Thoracic aorta (tissue), 2 donors: ENCODE measurements at regions not wholly inside any gene's neighbourhood (a gene's known extent, or its start where the extent isn't known, plus 50 kb on each side); places are given as distances from the start of the nearest gene placed in this dataset.

Experiments used
- ATAC-seq: fragments of 150-250 bp; one replicate; pipeline ENCODE4 v1.8.0; 2017; ENCODE audit warnings: low read depth; ENCODE audit not compliant: insufficient number of reproducible peaks, low FRiP score
- DNase-seq: peaks from one replicate; pipeline ENCODE4 v3.0.0-alpha.2; 2020; ENCODE audit warnings: low spot score
- H3K27ac ChIP-seq, 2 donors: fragments of 200-600 bp; sonication (generic); 1 replicate in 1 of 2; 2 replicates in 1 of 2; pipeline ENCODE4 v1.5.1; 2016; ENCODE audit warnings: mild to moderate bottlenecking in 2 of 2, moderate library complexity in 2 of 2
- H3K27me3 ChIP-seq: fragments of 200-600 bp; sonication (generic); replicated peaks from 2 replicates; pipeline ENCODE4 v1.6.0; 2016; ENCODE audit warnings: mild to moderate bottlenecking; ENCODE audit not compliant: insufficient read depth
- H3K36me3 ChIP-seq: fragments of 200-600 bp; sonication (generic); one replicate; pipeline ENCODE4 v1.5.1; 2016
- H3K4me1 ChIP-seq, 2 donors: fragments of 200-600 bp; sonication (generic); 1 replicate in 1 of 2; 2 replicates in 1 of 2; pipeline versions ENCODE4 v1.5.1 to v1.6.0; 2016; ENCODE audit warnings: low read depth in 2 of 2, mild to moderate bottlenecking in 1 of 2; ENCODE audit not compliant: control insufficient read depth in 1 of 2
- H3K4me3 ChIP-seq: fragments of 200-600 bp; sonication (generic); 2 replicates; pipeline ENCODE4 v1.5.1; 2016; ENCODE audit warnings: mild to moderate bottlenecking
- H3K9me3 ChIP-seq: fragments of 200-600 bp; sonication (generic); 2 replicates; pipeline ENCODE4 v1.5.1; 2016
- CTCF ChIP-seq: fragments of 200-600 bp; sonication (generic); IDR thresholded peaks from one replicate; pipeline ENCODE4 v1.5.1; 2019; ENCODE audit warnings: antibody characterized with exemption

DNA sequence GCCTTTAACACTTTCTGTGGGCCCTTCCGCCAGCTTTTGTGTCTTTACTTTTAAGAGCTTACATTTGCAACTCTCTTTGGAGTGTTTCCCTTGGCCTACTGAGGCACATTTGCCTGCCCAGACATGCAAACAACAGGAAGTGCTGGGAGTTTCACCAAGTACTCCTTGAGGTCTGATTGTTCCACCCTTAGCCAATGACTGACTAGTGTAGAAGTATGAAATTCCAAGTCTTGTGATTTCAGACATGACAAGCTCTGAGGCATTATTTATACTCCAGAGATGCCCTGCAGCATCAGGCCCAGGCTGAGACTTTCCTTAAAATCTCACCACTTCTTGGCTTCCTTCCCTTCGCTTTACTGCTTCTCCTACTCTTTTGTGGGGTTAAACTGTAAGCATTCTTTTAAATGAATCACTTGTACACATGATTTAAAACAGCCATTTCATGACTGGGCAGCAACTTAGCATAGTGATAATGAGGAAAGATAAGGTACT lies 174.1 kb downstream of the SLC6A15 start:
- Histone ChIP-seq H3K4me3 (no peak overlapping the region), H3K27ac (no peak overlapping the region), H3K4me1 (no peaks in the 10 kb centered on the region), H3K36me3 (no peaks in the 10 kb centered on the region), H3K9me3 (no peaks in the 10 kb centered on the region), H3K27me3 (no peaks in the 10 kb centered on the region)
- DNase-seq = no peak
- TF ChIP-seq CTCF = no peak
- no peak for ATAC-seq

DNA sequence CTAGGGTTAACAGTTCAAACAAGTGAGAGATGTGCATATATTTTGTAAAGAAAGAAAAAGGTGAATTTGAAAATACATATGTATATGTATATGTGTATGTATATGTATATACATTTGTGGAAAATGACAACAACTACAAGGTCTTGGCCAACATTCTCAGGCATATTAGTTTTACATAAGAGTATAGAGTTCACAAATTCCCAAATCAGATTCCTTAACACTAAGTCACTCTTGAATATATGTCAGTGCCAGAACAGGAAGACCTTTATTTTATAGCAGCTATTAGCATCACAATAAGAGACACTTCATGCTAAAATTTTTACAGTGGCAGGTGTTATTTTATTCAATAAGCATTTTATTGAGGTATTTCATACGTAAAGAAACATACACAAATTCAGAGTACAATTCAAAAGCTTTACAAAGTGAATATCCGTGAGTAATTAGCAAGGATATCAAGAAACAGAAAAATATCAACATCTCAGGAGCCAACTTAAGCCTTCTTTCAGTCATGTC lies 179.7 kb downstream of the SLC6A15 start:
- Histone ChIP-seq H3K27me3 (no peaks in the 10 kb centered on the region), H3K36me3 (no peaks in the 10 kb centered on the region), H3K9me3 (no peaks in the 10 kb centered on the region), H3K27ac (no peak overlapping the region), H3K4me3 (no peak overlapping the region), H3K4me1 (no peaks in the 10 kb centered on the region)
- DNase-seq (no peak), ATAC-seq (no peak)
- no peak for TF ChIP-seq CTCF

DNA sequence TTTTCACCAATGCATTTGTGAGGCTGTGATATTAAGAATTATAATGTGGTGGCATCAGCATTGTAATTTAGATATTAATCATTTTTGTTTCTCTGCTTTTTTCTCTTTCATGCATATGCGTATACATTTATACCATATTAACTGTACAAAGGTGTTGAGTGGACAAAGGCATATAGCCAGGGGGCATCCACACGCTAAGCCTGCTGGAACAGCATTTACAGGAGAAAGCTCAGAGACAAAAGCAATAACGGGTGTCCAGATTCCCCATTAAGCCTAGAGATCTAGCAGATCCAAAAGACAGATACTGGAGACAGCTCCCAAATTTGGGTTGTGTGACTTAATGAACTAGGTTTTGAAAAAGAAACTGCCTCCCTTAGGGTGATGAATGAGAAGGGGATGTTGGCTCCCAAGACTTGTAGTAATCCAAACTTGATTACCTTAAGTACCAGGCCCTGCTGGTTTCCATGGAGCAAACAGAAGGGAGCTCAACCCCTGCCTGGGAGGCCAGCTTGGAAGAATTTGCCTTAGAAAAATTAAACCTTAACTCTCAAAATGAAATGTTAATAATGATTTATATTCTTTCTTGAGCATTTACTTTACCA lies 181.9 kb downstream of the SLC6A15 start:
- ATAC-seq = no peak
- no peaks in the 10 kb centered on the region for H3K9me3 ChIP-seq
- H3K36me3 ChIP-seq = no peaks in the 10 kb centered on the region

GRCh38 chr12:84727961-84728360 lies 184.6 kb downstream of the SLC6A15 start:
- no peak for TF ChIP-seq CTCF
- Histone ChIP-seq H3K27ac (no peak overlapping the region), H3K27me3 (no peaks in the 10 kb centered on the region), H3K36me3 (no peaks in the 10 kb centered on the region), H3K4me3 (no peak overlapping the region), H3K4me1 (no peaks in the 10 kb centered on the region), H3K9me3 (no peaks in the 10 kb centered on the region)
- ATAC-seq = no peak
- no peak for DNase-seq

More for the DNA sequence above, 181.9 kb downstream of the SLC6A15 start:
- TF ChIP-seq CTCF = no peak
- no peak for DNase-seq
- Histone ChIP-seq H3K4me1 (no peaks in the 10 kb centered on the region), H3K4me3 (no peak overlapping the region), H3K27ac (no peak overlapping the region), H3K27me3 (no peaks in the 10 kb centered on the region)

DNA sequence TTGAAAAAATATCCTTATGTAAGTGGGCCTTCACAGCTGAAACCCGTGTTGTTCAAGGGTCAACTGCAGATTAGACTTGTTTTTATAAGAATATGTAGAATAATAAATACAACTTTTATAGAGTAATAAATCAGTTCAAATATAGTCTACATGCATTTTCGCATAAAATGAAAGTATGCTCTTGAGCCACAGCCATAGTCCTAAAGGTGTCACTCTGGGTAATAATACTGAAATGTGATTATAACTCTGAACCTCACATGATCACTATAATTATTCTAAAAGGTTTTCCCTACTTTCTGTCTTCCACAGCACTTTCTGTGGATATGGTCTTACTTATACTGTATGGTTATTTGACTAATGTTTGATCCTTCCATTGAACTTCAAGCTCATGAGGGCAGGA lies 185.8 kb downstream of the SLC6A15 start:
- no peaks in the 10 kb centered on the region for H3K36me3 ChIP-seq
- ATAC-seq (no peak), DNase-seq (no peak)
- H3K4me1 ChIP-seq = no peaks in the 10 kb centered on the region
- TF ChIP-seq CTCF = no peak
- no peak overlapping the region for H3K27ac ChIP-seq
- H3K27me3 ChIP-seq = no peaks in the 10 kb centered on the region
- H3K9me3 ChIP-seq = no peaks in the 10 kb centered on the region
- H3K4me3 ChIP-seq = no peak overlapping the region
